Large intestine (tissue), 3 donors: ENCODE measurements at regions not wholly inside any gene's neighbourhood (a gene's known extent, or its start where the extent isn't known, plus 50 kb on each side); places are given as distances from the start of the nearest gene placed in this dataset.
"Not testable (repeated sequence)": the region's sequence is repeated elsewhere in the genome, so short reads cannot be mapped to it uniquely, and the experiment has no call there.

Experiments
- DNase-seq, 2 donors: peaks; one replicate each; pipeline versions ENCODE4 v3.0.0 to v3.0.0-alpha.2; 2013
- H3K27ac ChIP-seq: one replicate; pipeline ENCODE4 v1.5.1; 2013; ENCODE audit warnings: low read length
- H3K27me3 ChIP-seq: 2 replicates; pipeline ENCODE4 v1.6.1; 2013; ENCODE audit warnings: low read length; ENCODE audit not compliant: control insufficient read depth, insufficient read depth
- H3K36me3 ChIP-seq: 2 replicates; pipeline ENCODE4 v1.6.1; 2013; ENCODE audit warnings: low read length; ENCODE audit not compliant: control insufficient read depth, insufficient read depth
- H3K4me1 ChIP-seq: one replicate; pipeline ENCODE4 v1.6.1; 2013; ENCODE audit warnings: low read length; ENCODE audit not compliant: control insufficient read depth, insufficient read depth
- H3K4me3 ChIP-seq: one replicate; pipeline ENCODE4 v1.5.1; 2013; ENCODE audit warnings: low read length
- H3K9me3 ChIP-seq: one replicate; pipeline ENCODE4 v1.6.1; 2013; ENCODE audit warnings: mild to moderate bottlenecking, low read depth, low read length, moderate library complexity; ENCODE audit not compliant: control insufficient read depth
- whole genome bisulfite sequencing: methylation state at CpG from one replicate; pipeline ENCODE4 v1.1.5; 2013; ENCODE audit warnings: low lambda C conversion rate; ENCODE audit not compliant: insufficient coverage; 5-methylcytosine and 5-hydroxymethylcytosine counted together

DNA sequence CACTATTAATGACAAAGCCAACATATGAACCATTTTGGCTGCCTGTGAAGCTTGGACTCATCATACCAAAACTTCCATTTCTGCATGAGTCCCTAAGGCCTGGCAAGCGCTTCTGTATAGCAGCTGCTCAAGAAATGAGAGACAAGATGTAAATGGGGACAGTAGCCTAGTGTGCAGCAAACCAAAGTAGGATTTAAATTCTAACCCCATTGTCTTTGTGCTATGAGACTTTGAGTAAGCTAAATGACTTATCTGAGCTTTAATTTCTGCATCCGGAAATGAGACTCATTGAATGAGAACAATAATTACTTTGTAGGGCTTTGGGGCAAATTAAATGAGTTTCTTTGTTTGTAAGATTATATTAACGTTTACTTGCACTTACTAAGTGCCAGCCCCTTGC is 536.4 kb upstream of the CDH7 start:
- H3K4me3 ChIP-seq: no peak overlapping the region
- no CpG with 5 or more reads among the region's 3 CpGs for WGBS
- no peaks in the 10 kb centered on the region for H3K27me3 ChIP-seq
- no peaks in the 10 kb centered on the region for H3K36me3 ChIP-seq
- no peak for DNase-seq
- no peaks in the 10 kb centered on the region for H3K4me1 ChIP-seq
- H3K27ac ChIP-seq: no peak overlapping the region
- no peaks in the 10 kb centered on the region for H3K9me3 ChIP-seq

DNA sequence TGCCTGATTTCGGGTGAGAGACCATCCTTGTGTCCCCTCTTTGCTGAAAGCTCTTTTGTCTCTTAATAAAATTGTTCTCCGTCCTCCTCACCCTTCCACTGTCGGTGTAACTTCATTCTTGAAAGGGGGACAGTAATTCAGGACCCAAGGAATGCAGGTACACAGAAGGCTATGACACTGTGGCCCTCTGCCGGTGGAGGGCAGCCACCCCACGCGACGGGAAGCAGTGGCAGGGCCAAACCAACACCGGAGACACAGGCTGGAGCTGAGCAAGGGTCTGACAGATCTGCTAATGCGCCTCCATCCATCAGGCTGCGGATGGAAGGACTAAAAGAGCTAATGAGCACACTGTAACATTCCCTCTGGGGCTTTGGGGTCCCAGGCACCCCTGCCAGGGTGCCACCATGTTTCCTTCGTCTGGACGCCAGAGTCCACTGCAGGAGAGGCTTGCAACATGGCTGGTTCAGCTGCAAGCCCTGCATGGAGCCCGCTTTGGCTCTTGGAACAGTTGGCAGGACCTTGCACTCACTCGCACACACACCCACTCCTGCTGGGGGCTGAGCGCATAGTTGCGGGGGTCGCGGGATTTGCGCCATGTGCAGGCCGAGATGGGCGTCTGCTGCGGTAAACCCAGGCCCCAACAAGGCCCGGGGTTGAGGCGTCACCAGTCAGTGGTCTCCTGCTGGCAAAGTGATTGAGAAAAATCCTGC is 544.1 kb upstream of the CDH7 start:
- Histone ChIP-seq H3K27me3 (no peaks in the 10 kb centered on the region), H3K4me1 (no peaks in the 10 kb centered on the region), H3K4me3 (no peak overlapping the region), H3K9me3 (no peaks in the 10 kb centered on the region), H3K27ac (no peak overlapping the region), H3K36me3 (no peaks in the 10 kb centered on the region)
- no peak for DNase-seq
- WGBS: 60% methylated on average over 1 of the region's 24 CpGs

DNA sequence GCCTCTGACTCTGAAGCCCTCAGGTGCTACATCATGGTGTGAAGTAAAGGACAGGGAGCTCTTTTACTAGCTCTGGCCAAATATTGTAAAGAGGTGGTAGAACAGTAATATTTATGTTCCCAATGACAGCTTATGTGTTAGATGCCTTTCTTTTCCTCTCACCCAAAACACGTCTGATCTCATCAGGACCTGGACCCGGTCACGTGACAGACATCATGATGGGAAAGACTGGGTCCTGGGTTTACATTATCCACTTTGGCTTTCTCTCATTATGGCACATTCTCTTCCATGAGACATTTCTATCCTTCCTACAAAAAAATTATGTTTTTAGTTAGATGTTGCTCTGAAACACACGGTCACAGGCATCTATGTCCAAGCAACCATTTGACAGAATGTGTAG is 548.7 kb upstream of the CDH7 start:
- DNase-seq: no peak
- Histone ChIP-seq H3K27ac (no peak overlapping the region), H3K4me3 (no peak overlapping the region), H3K4me1 (no peaks in the 10 kb centered on the region), H3K9me3 (no peaks in the 10 kb centered on the region), H3K27me3 (no peaks in the 10 kb centered on the region), H3K36me3 (no peaks in the 10 kb centered on the region)
- 100% methylated on average over 1 of the region's 4 CpGs for WGBS

DNA sequence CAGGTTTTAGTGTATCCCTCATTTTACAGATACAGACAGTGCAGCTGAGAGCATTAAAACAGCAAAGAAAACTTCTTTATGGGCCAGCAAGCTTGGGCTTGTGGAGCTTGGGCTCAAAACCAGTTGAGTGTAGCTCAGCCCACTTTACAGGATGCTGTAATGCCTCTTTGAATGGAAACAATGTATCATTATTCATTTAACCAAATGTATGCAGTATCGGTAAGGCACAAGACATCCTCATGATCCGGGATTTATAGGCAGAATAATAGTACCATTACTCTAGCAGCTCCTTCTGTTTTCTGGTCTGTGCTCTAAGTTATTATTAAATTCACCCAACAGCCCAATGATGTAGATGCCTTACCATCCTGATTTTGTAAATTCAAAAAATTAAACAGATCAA is 575.1 kb upstream of the CDH7 start:
- no peaks in the 10 kb centered on the region for H3K27me3 ChIP-seq
- WGBS: no CpG with 5 or more reads among the region's 2 CpGs
- no peak for DNase-seq

DNA sequence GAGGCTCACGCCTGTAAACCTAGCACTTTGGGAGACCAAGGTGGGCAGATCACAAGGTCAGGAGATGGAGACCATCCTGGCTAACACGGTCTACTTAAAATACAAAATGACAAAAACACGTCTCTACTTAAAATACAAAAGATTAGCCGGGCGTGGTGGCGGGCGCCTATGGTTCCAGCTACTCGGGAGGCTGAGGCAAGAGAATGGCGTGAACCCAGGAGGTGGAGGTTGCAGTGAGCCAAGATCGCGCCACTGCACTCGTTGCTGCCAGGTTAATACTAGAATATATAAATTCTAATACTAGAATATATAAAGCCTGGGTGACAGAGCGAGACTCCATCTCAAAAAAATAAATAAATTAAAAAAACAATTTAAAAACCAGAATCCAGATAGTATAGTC is 588.7 kb upstream of the CDH7 start:
- H3K27me3 ChIP-seq, DNase-seq: not testable (repeated sequence)
- 97% methylated on average over 6 of the region's 13 CpGs for WGBS

More for the DNA sequence above, 575.1 kb upstream of the CDH7 start:
- H3K9me3 ChIP-seq: no peaks in the 10 kb centered on the region
- H3K36me3 ChIP-seq: no peaks in the 10 kb centered on the region
- H3K27ac ChIP-seq: no peak overlapping the region
- H3K4me3 ChIP-seq: no peak overlapping the region
- H3K4me1 ChIP-seq: no peaks in the 10 kb centered on the region

DNA sequence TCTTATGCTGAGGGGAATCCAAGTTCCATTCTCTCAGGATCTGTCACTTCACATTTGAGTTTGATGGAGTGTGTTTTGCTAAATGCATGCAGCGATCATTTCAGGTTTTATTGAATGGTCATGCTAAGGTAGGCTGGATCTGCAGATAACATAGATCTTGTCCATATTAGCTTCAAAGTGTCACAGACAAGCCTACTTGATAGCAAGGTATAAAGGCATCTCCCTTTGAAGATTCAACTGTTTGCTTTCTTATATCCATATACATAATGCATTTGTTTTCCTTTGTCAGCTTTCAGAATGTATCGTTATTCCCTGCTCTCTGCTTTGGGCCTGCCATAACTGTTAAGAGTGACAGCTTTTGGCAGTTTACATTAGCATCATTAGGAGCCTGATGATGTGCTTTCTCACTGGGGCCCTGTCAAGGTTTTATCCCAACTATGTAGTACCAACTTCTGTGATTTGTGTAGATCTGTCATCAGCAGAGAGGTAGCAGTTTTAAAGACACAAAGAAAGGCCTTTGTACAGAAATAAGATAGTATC is 604.3 kb upstream of the CDH7 start:
- no peak overlapping the region for H3K27ac ChIP-seq
- H3K9me3 ChIP-seq: no peaks in the 10 kb centered on the region
- no peak for DNase-seq
- WGBS: 57% methylated on average over 1 of the region's 2 CpGs
- no peak overlapping the region for H3K4me3 ChIP-seq
- H3K4me1 ChIP-seq: no peaks in the 10 kb centered on the region
- no peaks in the 10 kb centered on the region for H3K27me3 ChIP-seq
- H3K36me3 ChIP-seq: no peaks in the 10 kb centered on the region

More for the DNA sequence above, 588.7 kb upstream of the CDH7 start:
- H3K9me3 ChIP-seq, H3K27ac ChIP-seq, H3K4me3 ChIP-seq, H3K4me1 ChIP-seq, H3K36me3 ChIP-seq: not testable (repeated sequence)

DNA sequence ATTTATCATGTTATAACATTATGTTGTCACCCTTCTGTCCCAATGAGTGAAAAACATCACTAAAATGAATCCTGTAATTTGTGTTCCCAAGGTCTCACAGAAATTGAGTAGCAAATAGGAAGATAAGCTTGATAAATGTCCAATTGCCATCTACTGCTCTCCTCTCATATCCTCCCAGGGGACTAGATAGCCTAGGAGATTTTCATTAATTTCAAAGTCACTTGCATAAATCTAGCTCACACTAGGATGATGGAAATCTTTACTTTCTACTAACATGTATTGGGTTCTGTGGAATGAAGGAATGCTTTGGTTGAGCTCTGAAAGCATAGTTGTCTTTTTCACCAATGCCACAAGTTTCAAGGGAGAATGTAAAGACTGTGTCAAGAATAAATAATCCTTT is 605.5 kb upstream of the CDH7 start:
- Histone ChIP-seq H3K36me3 (no peaks in the 10 kb centered on the region), H3K9me3 (no peaks in the 10 kb centered on the region), H3K27me3 (no peaks in the 10 kb centered on the region), H3K27ac (no peak overlapping the region), H3K4me3 (no peak overlapping the region), H3K4me1 (no peaks in the 10 kb centered on the region)
- no peak for DNase-seq

DNA sequence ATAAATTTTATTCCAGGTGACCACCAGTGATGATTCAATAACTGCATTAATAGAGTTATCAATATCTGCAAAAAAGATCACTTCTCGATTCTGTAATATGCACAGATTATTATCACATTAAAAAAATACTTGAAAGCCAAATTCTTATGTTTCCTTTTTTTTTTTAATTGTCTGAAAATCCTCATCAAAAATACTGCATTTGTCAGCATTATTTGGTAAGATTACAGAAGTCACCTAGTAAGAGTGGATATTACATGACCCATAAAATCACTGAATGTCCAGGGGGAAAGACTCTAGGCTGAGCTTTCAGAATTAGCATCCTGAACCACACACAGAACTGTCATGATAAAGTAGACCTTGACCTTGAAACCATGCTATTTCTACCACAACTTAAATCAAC is 617.2 kb upstream of the CDH7 start:
- no peak overlapping the region for H3K27ac ChIP-seq
- no peaks in the 10 kb centered on the region for H3K27me3 ChIP-seq
- H3K4me3 ChIP-seq: no peak overlapping the region
- no peak for DNase-seq
- no peaks in the 10 kb centered on the region for H3K9me3 ChIP-seq
- no peaks in the 10 kb centered on the region for H3K4me1 ChIP-seq
- 83% methylated on average over 1 of the region's 1 CpG for WGBS
- no peaks in the 10 kb centered on the region for H3K36me3 ChIP-seq

DNA sequence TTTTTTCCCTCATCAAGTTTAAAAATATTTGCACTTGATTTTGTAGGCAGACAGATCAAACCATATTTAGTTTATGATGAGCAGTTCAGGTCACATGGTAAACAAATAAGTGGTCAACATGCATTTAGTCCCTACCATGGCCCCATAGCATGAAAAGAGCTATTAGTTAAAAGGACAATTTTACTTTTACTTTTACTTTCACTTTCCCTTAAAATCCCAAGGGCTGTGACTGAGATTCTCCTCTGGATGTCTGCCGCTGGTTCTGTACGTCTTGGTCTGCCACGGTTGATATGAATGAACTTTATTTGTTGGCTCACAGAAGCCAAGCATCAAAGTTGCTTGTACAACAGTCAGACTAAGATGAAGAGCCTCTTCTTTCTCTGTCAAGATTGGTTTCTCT is 626.2 kb upstream of the CDH7 start:
- Histone ChIP-seq H3K9me3 (peaks cover 5% of the 10 kb centered on the region), H3K27me3 (no peaks in the 10 kb centered on the region), H3K27ac (no peak overlapping the region), H3K36me3 (no peaks in the 10 kb centered on the region), H3K4me3 (no peak overlapping the region), H3K4me1 (no peaks in the 10 kb centered on the region)
- WGBS: no CpG with 5 or more reads among the region's 3 CpGs
- no peak for DNase-seq

DNA sequence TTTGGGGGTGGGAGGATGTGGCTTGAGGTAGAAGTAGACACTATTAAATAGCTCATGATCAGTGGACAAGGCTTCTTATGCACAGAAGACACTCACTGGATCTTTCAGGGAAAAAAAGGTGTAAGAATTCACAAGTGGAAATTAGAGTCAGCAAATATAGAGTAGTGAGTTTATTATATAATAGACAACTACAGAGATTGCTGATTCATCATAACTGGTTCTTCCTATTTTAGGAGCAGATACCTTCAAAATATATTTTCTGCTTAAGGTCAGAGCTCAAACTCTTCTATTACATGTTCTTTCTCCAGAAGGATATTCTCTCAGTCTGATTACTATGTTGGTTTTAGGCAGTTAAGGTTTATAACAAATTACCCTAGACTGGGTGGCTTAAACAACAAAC is 646.9 kb upstream of the CDH7 start:
- DNase-seq: no peak
- H3K9me3 ChIP-seq: peaks cover 2% of the 10 kb centered on the region

DNA sequence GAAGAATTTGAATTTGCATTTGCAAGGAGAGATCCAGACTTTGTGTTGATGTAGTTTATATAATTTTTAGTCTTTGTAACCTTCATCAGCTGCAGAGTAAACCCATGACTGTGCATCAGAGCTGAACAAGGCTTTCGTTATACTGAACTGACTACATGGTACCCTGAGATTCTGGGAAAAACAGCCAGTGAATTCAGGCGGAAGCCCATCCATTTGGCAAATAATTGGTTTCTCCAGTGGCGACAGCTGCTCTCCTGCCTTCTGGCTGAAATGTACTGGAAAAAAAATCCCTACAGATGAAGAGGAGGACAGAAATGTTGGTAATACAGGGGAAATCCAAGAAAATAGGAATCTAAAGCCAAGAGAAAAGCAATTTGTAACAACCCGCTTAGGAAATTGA is 657.5 kb upstream of the CDH7 start:
- Histone ChIP-seq H3K27me3 (no peaks in the 10 kb centered on the region), H3K9me3 (no peaks in the 10 kb centered on the region), H3K36me3 (no peaks in the 10 kb centered on the region), H3K27ac (no peak overlapping the region), H3K4me1 (no peaks in the 10 kb centered on the region), H3K4me3 (no peak overlapping the region)
- 89% methylated on average over 1 of the region's 4 CpGs for WGBS
- no peak for DNase-seq

More for the DNA sequence above, 646.9 kb upstream of the CDH7 start:
- Histone ChIP-seq H3K36me3 (no peaks in the 10 kb centered on the region), H3K27me3 (no peaks in the 10 kb centered on the region), H3K4me3 (no peak overlapping the region), H3K27ac (no peak overlapping the region), H3K4me1 (no peaks in the 10 kb centered on the region)
